GM21381 (cell line): ENCODE measurements at regions not wholly inside any gene's neighbourhood (a gene's known extent, or its start where the extent isn't known, plus 50 kb on each side); places are given as distances from the start of the nearest gene placed in this dataset.

Source experiments
- ATAC-seq: cut with Tn5 transposase; IDR thresholded peaks from one replicate; pipeline ENCODE4 v1.9.1; 2021; ENCODE audit warnings: mild to moderate bottlenecking, moderate library complexity; ENCODE audit not compliant: unreplicated experiment

DNA sequence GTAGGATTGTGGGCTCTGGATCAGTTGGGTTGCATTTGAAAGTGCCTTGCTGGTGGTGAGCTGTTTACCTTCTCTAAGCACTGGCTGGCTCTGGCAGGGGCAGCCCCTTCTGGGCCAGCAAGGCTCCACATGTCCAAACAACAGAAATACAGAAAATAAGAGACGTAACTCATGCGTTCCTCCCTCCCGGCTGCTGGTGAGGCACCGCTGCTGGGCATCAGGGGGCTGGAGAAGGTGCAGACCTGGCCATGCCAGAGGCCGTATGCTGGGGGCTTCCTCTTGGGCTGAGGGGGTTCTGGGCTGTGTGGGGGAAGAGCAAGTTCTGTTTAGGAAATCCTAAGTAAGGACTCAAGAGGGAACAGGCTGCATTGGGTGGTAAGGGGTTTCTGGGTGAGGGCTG is 140.6 kb downstream of the URI1 start:
- no peak for ATAC-seq

DNA sequence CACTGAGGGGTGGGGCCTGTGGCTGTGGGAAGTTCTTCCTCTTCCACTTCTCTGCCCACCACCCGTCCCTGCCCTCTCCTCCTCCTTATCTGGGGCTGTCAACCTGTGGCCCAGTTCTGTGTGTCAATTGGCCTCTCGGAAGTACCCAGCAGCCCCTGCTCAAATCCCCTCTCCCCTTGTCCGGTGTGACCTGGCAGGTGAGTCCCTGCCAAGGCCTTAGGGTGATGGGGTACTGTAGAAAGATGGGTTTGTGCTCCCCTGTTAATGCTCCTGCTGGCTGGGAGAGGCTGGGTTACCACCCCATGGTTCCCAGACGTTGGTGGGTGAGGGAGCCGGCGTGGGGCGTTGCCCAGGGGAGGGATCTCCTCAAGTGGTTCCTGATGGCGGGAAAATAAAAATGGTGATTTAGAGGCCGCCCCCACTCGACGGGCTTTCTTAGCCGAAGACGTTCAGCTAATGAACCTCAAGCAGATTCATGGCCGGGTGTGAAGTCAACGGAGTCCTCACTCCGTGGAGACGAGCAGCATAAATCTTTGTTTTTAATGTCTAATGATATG is 141.2 kb downstream of the URI1 start:
- no peak for ATAC-seq

DNA sequence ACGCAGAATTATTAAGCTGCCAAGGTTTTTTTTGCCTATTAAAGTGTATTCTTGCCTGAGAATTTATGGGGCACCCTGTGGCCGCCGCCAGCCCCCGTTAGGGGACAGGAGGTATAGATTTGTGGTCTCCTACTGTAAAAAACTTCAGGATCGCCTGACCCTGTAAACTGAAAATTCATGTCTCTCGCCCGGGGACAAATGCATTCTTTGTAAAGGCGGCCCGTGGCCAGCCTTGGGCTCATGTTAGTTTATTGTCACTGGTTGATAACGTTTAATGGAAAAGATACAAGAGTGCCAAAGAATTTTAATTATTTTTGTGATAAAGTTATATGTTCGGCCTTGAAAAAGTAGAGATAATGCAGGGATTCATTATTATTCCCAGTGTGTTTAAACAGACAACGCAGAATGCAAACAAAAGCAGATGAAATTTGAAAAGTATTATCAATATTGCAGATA is 141.7 kb downstream of the URI1 start:
- no peak for ATAC-seq

DNA sequence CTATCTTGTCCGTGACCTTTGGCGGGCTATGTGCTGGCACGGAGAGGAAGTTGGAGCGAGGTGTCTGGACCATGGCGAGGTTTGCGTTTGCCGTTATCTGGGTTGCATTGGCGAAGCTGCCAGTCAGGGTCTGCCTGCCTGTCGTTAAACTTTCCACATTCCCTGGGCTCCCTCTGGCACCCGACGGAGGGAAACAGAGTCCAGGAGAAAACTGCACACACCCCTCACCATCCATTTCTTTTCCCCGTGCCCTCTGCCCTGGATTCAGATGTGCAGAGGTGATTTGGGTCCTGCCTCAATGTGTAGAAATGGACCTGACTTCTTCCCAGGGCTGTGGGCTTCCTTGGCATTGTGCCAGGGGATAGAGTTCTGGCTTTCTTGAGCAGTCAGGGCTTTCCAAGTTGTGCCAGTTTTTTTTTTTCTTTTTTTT is 142.4 kb downstream of the URI1 start:
- ATAC-seq = no peak

DNA sequence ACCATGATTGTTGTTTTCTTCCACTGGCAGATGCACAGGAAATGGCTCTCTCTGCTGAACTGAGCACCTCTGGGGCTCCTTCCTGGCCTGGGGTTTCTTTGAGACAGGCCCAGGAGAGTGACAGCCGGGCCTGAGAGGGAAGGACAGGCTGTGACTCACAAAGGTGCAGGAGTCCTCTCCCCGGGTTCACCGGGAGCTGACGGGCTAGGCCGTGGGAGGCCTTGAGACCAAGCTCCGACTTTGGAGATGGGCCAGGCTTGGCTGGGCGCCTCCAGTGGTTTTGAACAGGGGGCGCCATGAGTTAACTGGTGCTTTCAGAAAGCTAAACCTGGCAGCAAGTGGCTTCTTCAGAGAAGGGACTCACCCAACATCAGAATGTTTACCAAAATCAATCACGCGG is 143.4 kb downstream of the URI1 start:
- ATAC-seq = no peak

DNA sequence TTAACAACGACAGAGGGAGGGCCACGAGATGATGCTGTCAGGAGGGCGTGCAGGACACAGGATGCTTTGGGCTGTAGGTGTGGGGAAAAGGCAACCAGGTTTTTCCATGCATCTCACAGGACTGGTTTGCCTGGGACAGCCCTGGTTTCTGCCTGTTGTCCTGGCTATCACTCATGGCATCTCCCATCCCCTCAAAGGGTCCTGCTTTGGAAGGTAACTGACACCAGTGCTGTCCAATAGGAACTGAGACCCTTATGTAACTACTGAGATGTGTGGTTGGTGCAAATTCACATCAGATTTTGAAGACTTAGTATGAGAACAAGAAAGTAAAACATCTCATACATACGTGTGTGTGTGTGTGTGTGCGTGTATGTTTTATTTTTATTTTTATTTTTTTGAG is 144.2 kb downstream of the URI1 start:
- no peak for ATAC-seq

DNA sequence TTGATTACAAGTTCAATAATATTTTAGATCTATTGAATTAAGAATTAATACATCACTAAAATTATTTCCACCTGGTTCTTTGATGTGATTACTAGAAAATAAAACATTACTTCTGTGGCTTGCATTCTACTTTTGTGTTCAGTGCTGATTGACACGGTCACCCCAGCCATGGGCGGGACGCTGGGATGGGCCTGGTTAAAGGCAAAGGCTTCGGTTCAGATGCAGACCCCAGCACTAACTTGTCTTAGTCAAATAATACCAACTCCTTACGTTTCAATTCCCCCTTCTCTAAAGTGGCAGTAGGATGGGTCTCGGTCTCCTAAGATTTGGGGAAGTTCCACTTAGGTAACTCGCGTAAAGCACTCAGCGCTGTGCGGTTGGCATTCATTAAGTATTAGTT is 144.9 kb downstream of the URI1 start:
- no peak for ATAC-seq

DNA sequence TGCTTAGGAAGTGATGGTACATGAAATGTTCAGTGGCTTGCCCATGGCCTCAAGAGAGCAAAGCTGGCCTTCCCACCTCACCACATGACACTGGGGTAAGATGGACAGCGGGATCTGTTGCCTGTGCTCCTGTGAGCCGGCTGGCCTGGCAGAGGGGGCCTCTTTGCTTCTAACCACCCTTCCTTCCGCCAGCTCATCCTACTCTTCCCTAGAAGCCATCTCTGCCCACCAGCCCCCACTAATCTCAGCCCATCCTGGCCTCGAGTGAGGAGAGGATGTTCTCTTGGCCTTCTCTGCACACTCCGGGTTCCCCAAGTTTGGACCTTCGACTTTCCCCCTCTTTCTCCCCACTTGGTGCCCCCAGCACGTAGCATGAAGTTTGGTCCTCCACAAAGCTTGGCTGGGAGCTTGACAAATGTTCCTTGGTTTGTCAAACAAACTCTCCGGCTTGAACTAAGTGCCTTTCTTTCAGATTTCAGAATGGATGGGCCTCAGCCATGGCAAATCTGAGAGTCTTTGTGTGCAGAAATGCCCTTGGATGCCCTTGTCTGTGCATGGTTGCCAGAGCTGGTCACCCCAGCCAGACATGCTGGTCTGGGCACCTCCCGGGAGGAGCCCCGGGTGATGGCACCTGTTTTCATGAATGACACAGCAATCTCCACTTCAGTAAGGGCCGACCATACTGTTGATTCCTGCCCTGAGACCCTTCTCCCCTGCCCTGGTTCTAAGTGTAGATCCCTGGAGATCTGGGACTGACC is 145.5 kb downstream of the URI1 start:
- ATAC-seq = no peak

DNA sequence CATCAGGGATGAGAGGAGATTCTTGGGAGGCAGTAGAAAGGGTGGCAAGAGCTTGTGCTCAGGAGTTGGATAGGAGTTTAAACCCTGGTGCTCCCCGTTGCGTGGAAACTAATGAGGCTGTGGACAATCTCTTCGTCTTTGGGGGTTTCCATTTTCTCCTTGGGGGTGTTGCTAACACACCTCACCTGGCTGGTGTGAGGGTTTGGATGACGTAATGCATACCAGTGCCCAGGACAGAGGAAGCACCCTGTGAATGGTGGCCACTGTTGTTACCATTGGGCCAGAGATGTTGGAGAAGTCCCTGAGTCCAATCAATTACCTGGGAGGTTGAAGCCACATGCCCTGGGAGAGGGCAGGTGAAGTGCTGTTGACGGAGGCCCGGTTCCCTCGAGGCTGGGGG is 146.5 kb downstream of the URI1 start:
- ATAC-seq = no peak

DNA sequence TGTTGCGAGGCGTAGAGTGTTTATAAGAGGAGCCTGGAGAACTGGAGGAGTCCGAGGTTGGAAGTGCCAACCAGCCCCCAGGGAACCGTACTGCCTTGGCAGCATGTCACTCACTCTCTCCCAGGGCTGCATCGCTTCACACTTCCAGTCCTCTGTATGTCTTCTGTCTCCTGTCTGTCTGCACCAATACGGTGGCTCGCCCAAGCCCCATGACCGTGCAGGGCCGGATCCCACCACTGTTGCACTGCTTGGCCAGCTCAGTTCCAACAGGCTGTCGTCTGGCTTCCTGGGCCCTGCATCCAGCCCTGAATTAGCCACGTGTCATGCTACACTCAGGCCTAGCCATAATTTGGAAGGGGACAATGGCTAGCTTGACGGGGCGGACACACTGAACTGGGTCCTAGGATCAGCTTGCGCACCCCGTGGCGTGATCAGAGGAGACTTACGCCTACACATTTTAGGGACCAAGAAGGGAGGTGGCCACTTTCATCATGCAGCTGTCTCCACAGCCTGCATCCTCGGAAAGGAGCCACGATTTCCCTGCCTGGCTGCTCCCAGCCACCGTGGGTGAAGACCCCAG is 147.1 kb downstream of the URI1 start:
- no peak for ATAC-seq

DNA sequence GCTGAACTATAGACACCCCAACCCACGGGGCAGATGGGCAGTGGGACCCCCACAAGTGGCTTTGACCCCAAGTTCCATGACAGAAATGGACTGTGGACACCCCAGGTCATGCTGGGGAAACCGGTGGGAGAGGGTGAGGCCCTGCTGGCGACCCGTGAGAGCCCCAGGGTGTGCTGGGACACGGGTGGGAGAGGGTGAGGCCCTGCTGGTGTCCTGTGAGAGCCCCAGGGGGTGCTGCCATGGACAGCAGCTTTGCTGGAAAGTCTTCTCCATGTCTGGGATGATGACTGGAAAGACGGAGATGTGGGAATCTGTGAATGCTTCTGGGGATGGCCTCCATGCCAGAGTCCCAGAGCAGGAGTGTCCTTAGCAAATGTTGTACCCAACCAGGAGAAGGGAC is 148.4 kb downstream of the URI1 start:
- ATAC-seq = no peak

DNA sequence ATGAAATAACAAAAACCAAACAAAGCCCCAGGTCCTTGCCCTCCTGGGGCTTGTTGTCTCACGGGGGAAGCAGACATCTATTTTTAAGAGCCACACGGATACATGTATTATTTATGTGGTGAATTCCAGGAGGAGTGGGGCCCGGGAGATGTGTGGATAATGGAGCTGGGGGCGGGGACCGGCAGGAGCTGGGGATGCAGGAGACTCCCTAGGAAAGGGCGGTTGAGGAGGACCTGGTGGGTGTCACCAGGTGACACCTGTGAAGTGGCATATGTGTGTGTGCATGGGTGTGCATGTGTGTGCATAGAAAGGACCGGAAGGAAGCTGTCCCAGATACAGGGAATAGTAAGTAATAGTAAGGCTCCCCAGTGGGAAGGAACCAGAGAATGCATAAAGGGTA is 148.9 kb downstream of the URI1 start:
- no peak for ATAC-seq

DNA sequence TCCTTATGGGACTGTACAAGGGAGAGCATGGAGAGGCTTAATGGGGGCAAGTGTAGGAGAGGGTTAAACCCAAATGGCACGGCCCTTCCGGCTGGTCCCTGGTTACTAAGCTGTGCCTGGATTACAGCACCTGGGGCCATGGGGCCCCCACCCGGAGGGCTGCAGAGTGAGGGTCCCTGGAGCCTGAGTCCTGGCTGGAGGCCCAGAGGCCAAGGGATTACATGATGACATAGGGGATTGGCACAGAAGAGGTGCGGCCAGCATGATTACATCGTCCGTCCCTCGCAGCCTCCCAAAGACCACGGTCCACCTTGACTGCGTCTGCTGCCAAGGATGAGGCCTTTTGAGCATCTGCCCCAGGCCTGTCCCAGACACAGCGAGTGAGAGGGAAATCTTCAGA is 149.4 kb downstream of the URI1 start:
- no peak for ATAC-seq

DNA sequence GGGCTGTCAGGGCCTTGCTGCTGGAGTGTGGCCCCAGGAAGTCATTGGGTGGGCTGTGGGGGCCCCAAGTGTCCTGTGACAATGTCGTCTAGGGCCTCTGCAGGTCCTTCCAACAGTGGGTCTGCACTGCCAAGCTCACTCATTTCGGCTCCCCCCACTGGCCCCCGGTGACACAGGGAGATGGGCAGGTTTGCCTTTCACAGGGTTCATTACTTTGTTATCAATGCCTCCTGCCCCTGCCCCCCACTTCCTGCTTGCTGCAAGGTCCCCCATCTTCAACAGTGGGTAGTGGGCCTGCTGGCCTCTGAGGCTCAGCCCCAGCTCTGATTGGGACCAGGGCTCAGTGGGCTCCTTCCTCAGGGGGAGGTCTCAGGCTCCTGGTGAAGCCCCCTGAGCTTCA is 149.8 kb downstream of the URI1 start:
- ATAC-seq = no peak

DNA sequence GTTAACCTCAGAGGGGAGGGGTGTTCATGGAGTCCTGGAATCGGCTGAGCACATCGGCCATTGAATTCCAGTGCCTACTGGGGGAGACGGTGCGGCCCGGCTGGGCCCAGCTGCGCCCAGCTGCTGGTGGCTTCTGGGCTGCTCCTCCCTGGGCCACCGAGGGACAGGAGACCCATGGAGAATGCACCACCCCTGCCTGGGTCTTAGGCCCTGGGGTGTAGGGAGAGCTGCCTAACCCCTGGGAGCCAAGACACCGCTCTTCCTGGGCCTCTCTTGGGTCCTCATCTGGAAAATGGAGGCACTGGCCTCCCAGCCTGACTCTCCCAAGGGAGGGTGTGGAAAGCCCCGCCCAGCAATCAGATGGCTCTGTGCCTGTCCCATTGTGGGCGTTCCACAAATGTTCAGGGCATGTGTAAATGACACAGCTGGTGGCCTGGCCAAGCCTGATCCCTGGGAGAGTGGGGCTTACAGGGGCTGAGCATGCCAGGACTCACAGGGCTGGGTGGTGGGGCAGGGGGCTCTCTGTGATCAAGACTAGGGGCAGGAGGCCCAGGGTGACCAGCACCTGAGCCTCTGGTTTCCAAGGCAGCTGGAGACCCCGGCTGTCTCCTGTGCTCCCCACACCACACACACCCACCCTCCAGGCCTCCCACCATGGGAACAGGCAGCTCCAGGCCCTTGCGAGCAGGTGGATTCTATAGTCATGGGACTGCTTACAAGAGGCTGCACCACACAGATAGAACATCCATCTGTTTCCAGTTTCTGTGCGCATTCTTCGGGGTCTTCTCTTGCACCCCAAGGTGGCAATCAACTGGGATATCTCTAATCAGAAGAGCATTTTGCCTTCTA is 150.9 kb downstream of the URI1 start:
- ATAC-seq = no peak

DNA sequence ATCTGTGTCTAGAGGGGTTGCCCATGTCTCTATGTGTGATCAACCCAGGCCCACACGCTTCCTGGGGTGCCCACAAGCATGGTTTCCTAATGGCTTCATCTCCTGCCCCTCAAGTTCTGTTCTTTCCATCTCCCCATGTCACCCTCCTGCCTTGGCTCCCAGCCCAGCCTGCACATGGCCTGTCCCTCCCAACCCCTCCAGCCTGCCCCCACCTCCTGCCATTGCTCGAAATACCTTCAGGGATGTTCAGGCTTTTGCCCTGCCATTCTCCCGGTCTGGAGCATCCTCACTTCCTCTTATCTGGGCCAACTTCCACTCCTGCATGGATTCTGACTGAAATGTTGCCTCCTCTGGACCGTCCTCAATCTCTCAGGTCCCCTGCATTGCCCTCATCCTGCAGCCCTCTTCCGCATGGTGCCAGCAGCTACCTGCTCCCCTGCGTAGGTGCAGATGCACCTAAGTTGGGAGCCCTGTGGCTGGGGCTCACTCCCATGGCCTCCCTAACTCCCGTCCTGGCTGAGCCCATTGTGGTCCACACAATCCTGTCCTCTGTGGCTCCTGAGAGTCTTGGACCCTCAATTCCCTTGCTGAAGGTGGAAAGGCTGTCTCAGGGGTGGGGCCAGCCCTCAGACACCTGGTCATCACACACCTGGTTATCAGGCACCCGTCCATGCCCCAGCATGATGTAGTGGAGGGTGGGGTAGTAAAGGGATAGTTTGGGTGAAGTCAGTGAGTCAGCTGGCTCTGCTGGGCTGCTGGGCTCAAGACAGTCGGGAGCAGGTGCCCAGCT is 152.1 kb downstream of the URI1 start:
- ATAC-seq = no peak

DNA sequence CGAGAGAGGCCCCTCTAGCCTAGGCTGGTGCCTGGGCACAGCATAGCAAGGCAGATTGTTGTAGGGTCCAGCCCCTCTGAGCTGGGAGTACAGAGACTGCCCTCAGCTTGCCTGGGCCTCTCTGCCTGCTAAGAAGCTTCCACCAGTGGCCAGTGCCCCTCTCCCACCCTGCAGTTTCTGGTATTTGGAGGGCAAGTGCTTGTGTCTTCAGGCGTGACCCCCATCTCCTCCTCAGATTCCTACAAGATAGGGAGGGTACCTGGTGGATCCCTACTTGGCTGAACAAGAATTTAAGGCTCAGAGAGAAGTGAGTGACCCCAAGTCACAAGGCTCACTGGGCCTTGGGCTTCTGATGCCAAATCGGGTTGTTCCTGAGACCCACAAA is 152.7 kb downstream of the URI1 start:
- ATAC-seq = no peak

DNA sequence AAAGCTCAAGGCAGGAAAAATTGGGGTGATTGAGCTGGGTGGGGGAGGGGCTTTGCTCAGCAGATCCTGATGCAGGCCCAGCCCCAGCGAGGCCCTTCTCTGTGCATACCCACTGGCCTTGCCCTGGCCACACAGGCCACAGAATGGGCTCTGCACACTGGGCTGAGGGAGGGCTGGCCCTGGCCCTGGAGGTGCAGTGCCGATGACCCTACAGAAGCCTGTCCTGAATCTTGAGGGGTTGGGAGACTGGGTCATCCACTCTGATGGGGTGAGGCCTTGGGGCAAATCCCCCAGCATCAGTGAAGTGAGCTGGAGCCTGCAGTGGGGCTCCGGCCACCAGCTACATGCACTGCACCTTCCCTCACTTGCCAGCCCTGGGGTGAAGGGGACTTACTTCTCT is 153.1 kb downstream of the URI1 start:
- ATAC-seq = no peak

DNA sequence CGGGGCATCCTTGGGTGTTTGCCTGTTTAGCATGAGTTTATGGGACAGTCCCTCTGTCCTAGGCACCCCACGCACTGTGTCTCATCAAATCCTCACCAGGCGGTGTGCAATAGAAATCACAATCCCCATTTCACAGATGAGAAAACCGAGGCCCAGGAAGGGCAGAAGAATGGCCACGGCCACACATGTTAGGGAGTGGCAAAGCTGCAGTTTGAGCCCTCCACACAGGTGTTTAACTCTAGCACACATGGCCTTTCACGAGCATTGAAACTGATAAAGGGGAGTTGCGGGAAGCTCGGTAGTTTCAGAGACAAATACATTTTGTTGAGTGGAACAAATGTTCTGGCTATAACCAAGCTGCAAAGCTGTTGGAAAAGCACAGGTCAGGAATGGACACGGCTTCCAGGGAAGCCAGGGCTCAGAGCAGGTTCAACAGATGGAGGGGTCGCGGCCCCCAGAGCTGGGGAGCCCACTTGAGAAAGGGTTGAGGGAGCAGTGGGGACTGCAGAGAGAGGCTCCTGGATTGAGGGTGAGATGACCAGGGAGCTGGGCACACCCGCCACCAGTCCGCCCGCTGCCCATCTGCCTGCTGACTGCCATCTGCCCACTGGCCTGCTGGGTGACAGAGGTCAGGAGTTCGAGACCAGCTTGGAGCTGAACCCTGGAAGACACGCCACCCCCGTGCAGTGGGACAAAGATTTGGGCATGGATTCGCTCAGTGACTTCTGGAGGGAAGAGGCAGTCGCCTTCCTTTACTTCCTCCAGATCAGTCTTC is 154.7 kb downstream of the URI1 start:
- no peak for ATAC-seq

DNA sequence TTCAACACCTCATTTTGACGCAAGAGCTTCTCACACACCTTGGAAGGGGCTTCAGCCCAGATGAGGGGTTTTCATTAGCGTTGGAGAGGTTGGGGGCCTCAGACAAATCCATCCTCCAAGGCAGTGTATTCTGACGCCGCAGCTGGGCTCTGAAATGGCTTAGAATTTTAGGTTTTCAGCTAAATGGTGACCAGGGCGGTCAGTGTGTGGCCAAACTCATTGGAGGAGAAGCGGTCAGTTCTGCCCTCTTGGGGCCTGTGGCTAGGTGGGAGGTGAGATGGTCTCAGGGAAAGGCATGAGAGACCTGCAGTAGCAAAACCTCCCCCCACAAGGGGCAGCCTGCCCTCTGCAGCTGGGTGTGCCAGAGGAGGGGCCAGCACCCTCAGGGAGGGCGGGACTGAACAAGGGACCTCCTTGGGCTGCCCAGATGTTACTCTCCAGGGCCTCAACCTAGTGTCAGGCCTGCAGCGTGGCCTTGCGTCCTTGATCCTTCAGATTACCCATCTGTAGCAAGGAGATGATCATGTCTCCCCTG is 155.8 kb downstream of the URI1 start:
- ATAC-seq = no peak
